Natural killer cell (primary cell): ENCODE measurements at regions not wholly inside any gene's neighbourhood (a gene's known extent, or its start where the extent isn't known, plus 50 kb on each side); places are given as distances from the start of the nearest gene placed in this dataset.

Source experiments
- ATAC-seq, 3 donors: fragments of 150-1000 bp in 2 of 3; fragments of 200-7000 bp in 1 of 3; cut with Tn5 transposase; 1 replicate in 1 of 3; 2 replicates in 2 of 3; pipeline ENCODE4 v1.10.0; 2021; ENCODE audit warnings: mild to moderate bottlenecking in 2 of 3, moderate library complexity in 2 of 3
- DNase-seq, 2 donors: peaks; one replicate each; pipeline versions ENCODE4 v3.0.0 to v3.0.0-alpha.2; 2013 to 2021; ENCODE audit warnings: mixed read lengths in 1 of 2
- H3K27ac ChIP-seq: one replicate; pipeline ENCODE4 v1.5.1; 2013; ENCODE audit warnings: mild to moderate bottlenecking, low read length
- H3K27me3 ChIP-seq: one replicate; pipeline ENCODE4 v1.6.1; 2013; ENCODE audit warnings: low read length; ENCODE audit not compliant: control insufficient read depth, insufficient read depth
- H3K36me3 ChIP-seq: one replicate; pipeline ENCODE4 v1.6.1; 2013; ENCODE audit warnings: low read length; ENCODE audit not compliant: control insufficient read depth, insufficient read depth
- H3K4me1 ChIP-seq: one replicate; pipeline ENCODE4 v1.6.1; 2013; ENCODE audit warnings: low read length; ENCODE audit not compliant: control insufficient read depth, insufficient read depth
- H3K4me3 ChIP-seq: one replicate; pipeline ENCODE4 v1.5.1; 2013; ENCODE audit warnings: low read length
- H3K9me3 ChIP-seq: one replicate; pipeline ENCODE4 v1.6.1; 2013; ENCODE audit warnings: low read length; ENCODE audit not compliant: control insufficient read depth, insufficient read depth
- H3K27ac Mint-ChIP-seq, 2 donors: one replicate each; pipeline ENCODE4 v1.8.0; 2022; ENCODE audit warnings: mild to moderate bottlenecking in 2 of 2, mixed read lengths in 2 of 2, moderate library complexity in 1 of 2
- H3K27me3 Mint-ChIP-seq, 2 donors: one replicate each; pipeline ENCODE4 v1.8.0; 2022; ENCODE audit warnings: low read depth in 2 of 2, mixed read lengths in 2 of 2
- H3K36me3 Mint-ChIP-seq: one replicate; pipeline ENCODE4 v1.8.0; 2022; ENCODE audit warnings: mixed read lengths
- H3K4me1 Mint-ChIP-seq, 2 donors: one replicate each; pipeline ENCODE4 v1.8.0; 2022; ENCODE audit warnings: mixed read lengths in 2 of 2
- H3K4me3 Mint-ChIP-seq: one replicate; pipeline ENCODE4 v1.8.0; 2022; ENCODE audit warnings: mild to moderate bottlenecking, moderate library complexity, mixed read lengths
- H3K9me3 Mint-ChIP-seq, 2 donors: one replicate each; pipeline ENCODE4 v1.8.0; 2022; ENCODE audit warnings: mixed read lengths in 2 of 2
- WGBS: methylation state at CpG from one replicate; pipeline ENCODE4 v1.1.7; 2013; ENCODE audit warnings: missing lambda C conversion rate; ENCODE audit not compliant: insufficient coverage; 5-methylcytosine and 5-hydroxymethylcytosine counted together
- intact Hi-C: fragments of 100-400 bp; cut with micrococcal nuclease; formaldehyde crosslinking; loops from one replicate; pipeline ENCODE4 v1.14.2; 2022
- TF ChIP-seq, protein P1 (sequence below): fragments of 200-600 bp; IDR thresholded peaks from one replicate; pipeline ENCODE4 v1.8.0; 2022; ENCODE audit warnings: antibody characterized with exemption

DNA sequence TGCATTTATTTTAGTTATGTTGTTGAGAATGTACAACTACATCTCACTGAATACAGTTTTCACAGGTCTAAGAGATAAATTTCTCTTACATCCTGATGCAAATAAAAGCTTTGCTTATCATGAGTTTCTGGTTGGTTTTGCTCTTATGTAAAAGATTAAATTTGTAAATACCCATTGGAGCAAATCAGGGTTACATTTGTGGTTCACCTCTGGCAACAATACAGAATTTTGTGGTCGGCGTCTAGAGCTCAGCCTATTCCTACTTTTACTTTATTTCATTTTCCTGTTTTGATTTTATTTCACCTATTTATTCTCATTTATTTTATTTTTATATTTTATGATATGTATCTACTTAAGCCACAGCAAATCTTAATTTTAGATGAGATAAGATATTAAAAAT is 271.9 kb upstream of the MARCKS start:
- DNase-seq (no peak), ATAC-seq (no peak)
- WGBS: 100% methylated on average over 2 of the region's 2 CpGs
- Histone ChIP-seq H3K4me3 (no peak overlapping the region), H3K9me3 (no peaks in the 10 kb centered on the region), H3K4me1 (no peaks in the 10 kb centered on the region), H3K36me3 (no peaks in the 10 kb centered on the region), H3K27me3 (no peaks in the 10 kb centered on the region), H3K27ac (no peak overlapping the region)
- no peaks in the 10 kb centered on the region for H3K4me1 Mint-ChIP-seq
- no peaks in the 10 kb centered on the region for H3K27me3 Mint-ChIP-seq
- H3K36me3 Mint-ChIP-seq: peaks cover 4% of the 10 kb centered on the region
- TF ChIP-seq, protein P1, sequence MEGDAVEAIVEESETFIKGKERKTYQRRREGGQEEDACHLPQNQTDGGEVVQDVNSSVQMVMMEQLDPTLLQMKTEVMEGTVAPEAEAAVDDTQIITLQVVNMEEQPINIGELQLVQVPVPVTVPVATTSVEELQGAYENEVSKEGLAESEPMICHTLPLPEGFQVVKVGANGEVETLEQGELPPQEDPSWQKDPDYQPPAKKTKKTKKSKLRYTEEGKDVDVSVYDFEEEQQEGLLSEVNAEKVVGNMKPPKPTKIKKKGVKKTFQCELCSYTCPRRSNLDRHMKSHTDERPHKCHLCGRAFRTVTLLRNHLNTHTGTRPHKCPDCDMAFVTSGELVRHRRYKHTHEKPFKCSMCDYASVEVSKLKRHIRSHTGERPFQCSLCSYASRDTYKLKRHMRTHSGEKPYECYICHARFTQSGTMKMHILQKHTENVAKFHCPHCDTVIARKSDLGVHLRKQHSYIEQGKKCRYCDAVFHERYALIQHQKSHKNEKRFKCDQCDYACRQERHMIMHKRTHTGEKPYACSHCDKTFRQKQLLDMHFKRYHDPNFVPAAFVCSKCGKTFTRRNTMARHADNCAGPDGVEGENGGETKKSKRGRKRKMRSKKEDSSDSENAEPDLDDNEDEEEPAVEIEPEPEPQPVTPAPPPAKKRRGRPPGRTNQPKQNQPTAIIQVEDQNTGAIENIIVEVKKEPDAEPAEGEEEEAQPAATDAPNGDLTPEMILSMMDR: no peak
- H3K27ac Mint-ChIP-seq: no peak overlapping the region
- intact Hi-C loops: no loop called here
- no peaks in the 10 kb centered on the region for H3K9me3 Mint-ChIP-seq
- H3K4me3 Mint-ChIP-seq: no peak overlapping the region

DNA sequence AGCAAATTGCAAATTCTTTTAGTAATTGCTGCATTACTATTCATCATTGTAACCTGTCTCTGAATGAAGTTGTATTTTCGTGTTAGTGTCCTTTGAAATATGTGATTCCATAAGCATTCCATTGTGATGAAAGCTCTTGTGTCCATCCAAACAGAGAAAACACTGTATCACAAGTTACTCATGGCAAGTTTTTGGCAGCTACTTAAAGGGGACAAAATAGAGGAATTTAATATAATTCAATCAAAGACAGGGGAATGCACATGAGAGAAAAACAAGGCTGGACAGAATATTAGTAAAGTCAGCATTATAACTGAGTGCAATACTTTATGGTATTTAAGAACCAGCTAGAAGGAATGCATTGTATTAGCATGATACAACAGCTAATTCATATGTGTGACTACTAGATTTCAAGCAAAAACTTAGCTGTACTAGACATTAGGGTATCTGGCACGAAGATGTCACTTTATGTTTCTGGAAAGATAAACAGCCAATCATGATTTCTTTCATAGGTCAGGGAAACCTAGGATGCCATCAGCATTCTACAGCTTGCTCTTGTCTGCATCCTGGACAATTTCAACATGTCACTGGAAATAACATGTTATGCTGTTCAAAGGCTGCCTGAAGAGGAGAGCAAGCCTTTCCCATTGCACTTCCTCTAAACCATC is 270.6 kb upstream of the MARCKS start:
- H3K4me1 ChIP-seq: no peaks in the 10 kb centered on the region
- H3K27me3 Mint-ChIP-seq: no peaks in the 10 kb centered on the region
- no peak overlapping the region for H3K4me3 Mint-ChIP-seq
- no peak overlapping the region for H3K4me3 ChIP-seq
- H3K27ac Mint-ChIP-seq: no peak overlapping the region
- H3K27me3 ChIP-seq: no peaks in the 10 kb centered on the region
- no peaks in the 10 kb centered on the region for H3K36me3 ChIP-seq
- DNase-seq (no peak), ATAC-seq (no peak)
- H3K9me3 Mint-ChIP-seq: no peaks in the 10 kb centered on the region
- H3K4me1 Mint-ChIP-seq: no peaks in the 10 kb centered on the region
- intact Hi-C loops: no loop called here
- H3K27ac ChIP-seq: no peak overlapping the region
- peaks cover 4% of the 10 kb centered on the region for H3K36me3 Mint-ChIP-seq
- 92% methylated on average over 1 of the region's 2 CpGs for WGBS
- no peaks in the 10 kb centered on the region for H3K9me3 ChIP-seq
- TF ChIP-seq, protein P1: no peak

DNA sequence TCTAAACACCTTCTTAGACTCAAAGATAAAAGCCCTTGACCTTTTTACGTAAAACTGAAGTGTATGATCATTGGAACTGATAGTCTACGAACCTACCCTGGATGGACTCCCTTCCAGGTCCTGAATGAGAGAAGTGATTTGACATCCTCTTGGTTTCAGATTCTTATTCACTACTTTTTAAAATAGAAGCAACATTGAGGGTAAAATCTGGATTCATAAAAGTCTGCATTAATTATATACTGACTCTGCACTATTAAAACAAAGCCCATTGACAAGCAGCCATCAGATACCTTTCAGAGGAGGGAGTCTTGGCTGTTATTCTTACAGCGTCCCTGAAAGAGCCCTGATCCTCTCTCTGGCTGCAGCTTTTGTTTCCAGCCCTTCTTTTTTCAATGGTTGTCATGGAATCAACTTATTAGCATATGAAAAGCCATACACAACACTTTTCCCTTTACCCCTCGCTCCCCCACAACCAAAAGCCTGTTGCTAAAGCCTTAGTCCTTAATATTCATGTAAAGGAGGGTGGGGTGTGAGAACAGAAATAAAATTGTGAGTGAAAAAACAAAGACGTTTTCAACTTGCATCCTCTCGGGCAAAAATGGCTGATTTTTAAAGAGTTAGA is 270.0 kb upstream of the MARCKS start:
- Mint-ChIP-seq H3K4me1 (no peaks in the 10 kb centered on the region), H3K27ac (no peak overlapping the region), H3K36me3 (peaks cover 4% of the 10 kb centered on the region), H3K27me3 (no peaks in the 10 kb centered on the region), H3K4me3 (no peak overlapping the region), H3K9me3 (no peaks in the 10 kb centered on the region)
- Histone ChIP-seq H3K36me3 (no peaks in the 10 kb centered on the region), H3K27me3 (no peaks in the 10 kb centered on the region), H3K9me3 (no peaks in the 10 kb centered on the region), H3K4me1 (no peaks in the 10 kb centered on the region), H3K27ac (no peak overlapping the region), H3K4me3 (no peak overlapping the region)
- 90% methylated on average over 5 of the region's 6 CpGs for WGBS
- ATAC-seq (no peak), DNase-seq (no peak)
- intact Hi-C loops: no loop called here
- TF ChIP-seq, protein P1: no peak

DNA sequence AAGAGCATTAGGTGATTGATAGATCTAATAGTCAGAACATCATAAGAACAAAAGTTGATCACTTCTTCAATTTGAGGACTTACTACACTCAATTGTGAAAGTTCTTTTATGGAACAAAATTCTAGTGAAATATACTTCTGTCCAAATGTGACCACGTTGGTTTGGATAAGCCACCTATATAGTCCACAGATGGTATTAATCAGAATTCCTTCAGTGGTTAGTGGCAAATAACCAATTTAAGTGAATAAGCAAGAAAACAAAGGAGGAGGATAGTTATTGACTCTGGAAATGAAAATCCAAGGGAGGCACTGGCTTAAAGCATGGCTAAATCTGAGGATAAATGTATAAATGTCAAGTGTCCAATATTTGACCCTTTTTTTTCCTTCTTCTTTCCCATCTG is 268.5 kb upstream of the MARCKS start:
- WGBS: no CpG with 5 or more reads among the region's 1 CpG
- Mint-ChIP-seq H3K4me1 (no peaks in the 10 kb centered on the region), H3K9me3 (no peaks in the 10 kb centered on the region), H3K36me3 (peaks cover 4% of the 10 kb centered on the region), H3K4me3 (no peak overlapping the region), H3K27me3 (no peaks in the 10 kb centered on the region), H3K27ac (no peak overlapping the region)
- H3K4me1 ChIP-seq: no peaks in the 10 kb centered on the region
- H3K27ac ChIP-seq: no peak overlapping the region
- H3K36me3 ChIP-seq: no peaks in the 10 kb centered on the region
- intact Hi-C loops: no loop called here
- ATAC-seq: no peak
- no peaks in the 10 kb centered on the region for H3K9me3 ChIP-seq
- DNase-seq: no peak
- TF ChIP-seq, protein P1: no peak
- H3K4me3 ChIP-seq: no peak overlapping the region
- H3K27me3 ChIP-seq: no peaks in the 10 kb centered on the region
